A673 (cell line): ENCODE measurements at regions not wholly inside any gene's neighbourhood (a gene's known extent, or its start where the extent isn't known, plus 50 kb on each side); places are given as distances from the start of the nearest gene placed in this dataset.

ENCODE experiments used
- BruUV-seq: library from RNA; stranded (reverse); fragments of 400-500 nt; replicated peaks from 2 replicates; lab custom pipeline; 2021; lab: Mats Ljungman, UMichigan
- CTCF ChIA-PET: fragments of 300-600 bp; sonication (Branson Sonifier 250); formaldehyde crosslinking; loops from one replicate; lab custom pipeline; 2022; ENCODE audit warnings: antibody characterized with exemption; lab: Charles Lee
- POLR2A ChIA-PET: fragments of 300-600 bp; sonication (Branson Sonifier 250); formaldehyde crosslinking; loops from one replicate; lab custom pipeline; 2022; ENCODE audit warnings: antibody characterized with exemption; ENCODE audit not compliant: low non-redundant PET; lab: Charles Lee
- DNase-seq: peaks from one replicate; pipeline ENCODE4 v3.0.0-alpha.2; 2015; ENCODE audit warnings: low spot score
- H3K27ac ChIP-seq: fragments of 200-600 bp; sonication (generic); 2 replicates; pipeline ENCODE4 v1.5.1; 2016; ENCODE audit warnings: mixed run types, low read depth, mild to moderate bottlenecking, mixed read lengths, antibody characterized with exemption, low read length; ENCODE audit not compliant: poor library complexity, severe bottlenecking
- H3K27me3 ChIP-seq: fragments of 200-600 bp; sonication (generic); replicated peaks from 2 replicates; pipeline ENCODE4 v1.6.1; 2017; ENCODE audit warnings: mixed run types, low read depth, mild to moderate bottlenecking, mixed read lengths, antibody characterized with exemption, low read length; ENCODE audit not compliant: insufficient read depth, poor library complexity
- H3K36me3 ChIP-seq: fragments of 200-600 bp; sonication (generic); 2 replicates; pipeline ENCODE4 v1.6.1; 2016; ENCODE audit warnings: mixed run types, mild to moderate bottlenecking, mixed read lengths, antibody characterized with exemption, low read length; ENCODE audit not compliant: insufficient read depth, poor library complexity, severe bottlenecking
- H3K4me1 ChIP-seq: fragments of 200-600 bp; sonication (generic); 2 replicates; pipeline ENCODE4 v1.6.1; 2017; ENCODE audit warnings: mixed run types, mild to moderate bottlenecking, mixed read lengths, antibody characterized with exemption, low read length; ENCODE audit not compliant: insufficient read depth, poor library complexity, severe bottlenecking
- H3K4me3 ChIP-seq: fragments of 200-600 bp; sonication (generic); 2 replicates; pipeline ENCODE4 v1.5.1; 2016; ENCODE audit warnings: low read depth, mixed run types, mild to moderate bottlenecking, mixed read lengths, low read length; ENCODE audit not compliant: poor library complexity, severe bottlenecking
- H3K9me3 ChIP-seq: fragments of 200-600 bp; sonication (generic); 2 replicates; pipeline ENCODE4 v1.6.1; 2016; ENCODE audit warnings: mixed run types, low read depth, mild to moderate bottlenecking, mixed read lengths, antibody characterized with exemption, low read length; ENCODE audit not compliant: poor library complexity, severe bottlenecking
- CTCF ChIP-seq: fragments of 300-800, 200-600 bp; sonication (generic); conservative IDR thresholded peaks from 2 replicates; pipeline ENCODE4 v1.5.1; 2017; ENCODE audit warnings: low read depth, mild to moderate bottlenecking, antibody characterized with exemption, low read length, moderate library complexity, mixed read lengths
- EZH2 ChIP-seq: fragments of 200-600 bp; sonication (generic); IDR thresholded peaks from 2 replicates; pipeline ENCODE4 v1.6.1; 2017; ENCODE audit warnings: borderline replicate concordance, low read depth, mild to moderate bottlenecking, mixed read lengths, antibody characterized with exemption, low read length; ENCODE audit not compliant: poor library complexity, severe bottlenecking
- intact Hi-C: fragments of 100-400 bp; cut with micrococcal nuclease; formaldehyde crosslinking; loops from one replicate; pipeline ENCODE4 v1.10.0; 2022; ENCODE audit not compliant: unreplicated experiment

GRCh38 chr15:99495430-99496301 lies 70.1 kb upstream of the MEF2A start:
- Histone ChIP-seq H3K36me3 (no peaks in the 10 kb centered on the region), H3K27me3 (no peaks in the 10 kb centered on the region), H3K9me3 (no peaks in the 10 kb centered on the region), H3K27ac (no peak overlapping the region), H3K4me3 (no peak overlapping the region), H3K4me1 (no peaks in the 10 kb centered on the region)
- no peak for DNase-seq
- intact Hi-C loops, result no loop called here
- POLR2A ChIA-PET, result no interaction called here
- no TSS peak for BruUV-seq
- TF ChIP-seq EZH2, result no peak
- no peak for TF ChIP-seq CTCF
- CTCF ChIA-PET, result no interaction called here

- no peak overlapping the region for H3K4me3 ChIP-seq
- ChIA-PET CTCF (no interaction called here), POLR2A (no interaction called here)
- no peak overlapping the region for H3K27ac ChIP-seq
- no peaks in the 10 kb centered on the region for H3K9me3 ChIP-seq
- no peaks in the 10 kb centered on the region for H3K27me3 ChIP-seq
- no TSS peak for BruUV-seq
- no peaks in the 10 kb centered on the region for H3K36me3 ChIP-seq
- intact Hi-C loops, result no loop called here
- no peak for DNase-seq
- no peak for TF ChIP-seq CTCF
- TF ChIP-seq EZH2, result no peak
- H3K4me1 ChIP-seq, result no peaks in the 10 kb centered on the region
Observed at GRCh38 chr15:99496302-99496629, 69.5 kb upstream of the MEF2A start.

DNA sequence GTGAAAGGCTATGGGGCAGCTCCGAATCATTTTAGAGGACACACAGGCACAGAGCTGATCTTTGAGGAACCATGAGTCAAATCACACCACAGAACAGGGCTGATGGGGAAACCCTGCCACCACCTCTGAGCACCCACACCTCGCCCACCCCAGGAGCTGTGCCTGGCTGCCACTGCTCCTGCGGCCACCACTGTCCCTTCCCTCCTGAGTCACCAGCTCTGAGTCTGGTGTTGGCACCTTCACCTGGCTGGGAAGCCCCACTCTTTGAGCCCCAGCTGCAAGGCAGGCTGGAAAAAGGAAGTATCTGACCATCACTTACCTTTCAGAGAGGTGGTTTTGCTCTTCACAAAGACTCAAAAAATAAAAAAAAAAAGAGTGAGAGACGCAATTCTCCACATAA lies 63.6 kb upstream of the MEF2A start:
- intact Hi-C loops, result no loop called here
- H3K4me1 ChIP-seq, result no peaks in the 10 kb centered on the region
- POLR2A ChIA-PET, result no interaction called here
- CTCF ChIA-PET, result no interaction called here
- H3K4me3 ChIP-seq, result no peak overlapping the region
- H3K9me3 ChIP-seq, result no peaks in the 10 kb centered on the region
- H3K27ac ChIP-seq, result no peak overlapping the region
- no peak for TF ChIP-seq CTCF
- no peak for TF ChIP-seq EZH2
- BruUV-seq, result no TSS peak
- no peak for DNase-seq
- H3K36me3 ChIP-seq, result no peaks in the 10 kb centered on the region
- H3K27me3 ChIP-seq, result no peaks in the 10 kb centered on the region
